AG09309 (cell line): ENCODE measurements at regions not wholly inside any gene's neighbourhood (a gene's known extent, or its start where the extent isn't known, plus 50 kb on each side); places are given as distances from the start of the nearest gene placed in this dataset.

ENCODE experiments used
- DNase-seq: peaks from one replicate; pipeline ENCODE4 v3.0.0-alpha.2; 2010; ENCODE audit warnings: low read depth
- H3K4me3 ChIP-seq: 2 replicates; pipeline ENCODE4 v1.5.1; 2011; ENCODE audit warnings: mild to moderate bottlenecking, low read depth, low read length, moderate library complexity; ENCODE audit not compliant: control insufficient read depth
- TF ChIP-seq, protein P1 (sequence below): IDR thresholded peaks from 2 replicates; pipeline ENCODE4 v1.5.1; 2011; ENCODE audit warnings: mild to moderate bottlenecking, low read depth, low read length, inconsistent platforms; ENCODE audit not compliant: insufficient read depth, control insufficient read depth; ENCODE audit errors: missing control alignments

DNA sequence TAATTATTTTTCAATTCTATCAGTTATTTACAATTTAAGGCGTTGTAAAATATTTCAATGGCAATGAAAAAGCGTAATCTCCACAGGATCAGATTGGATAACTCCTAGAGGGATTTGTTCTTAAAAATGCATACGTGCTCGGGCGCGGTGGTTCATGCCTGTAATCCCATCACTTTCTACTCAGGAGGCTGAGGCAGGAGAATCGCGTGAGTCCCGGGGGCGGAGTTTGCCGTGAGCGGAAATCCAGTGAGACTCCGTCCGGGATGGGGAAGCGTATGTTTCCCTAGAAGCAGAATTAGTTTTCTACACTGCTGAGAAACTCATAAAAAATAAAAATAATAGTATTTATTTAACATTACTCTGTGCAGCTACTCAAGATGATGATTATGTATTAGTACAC, 917.8 kb upstream of the PCDH20 start:
- H3K4me3 ChIP-seq = no peak overlapping the region
- DNase-seq = no peak
- TF ChIP-seq, protein P1, sequence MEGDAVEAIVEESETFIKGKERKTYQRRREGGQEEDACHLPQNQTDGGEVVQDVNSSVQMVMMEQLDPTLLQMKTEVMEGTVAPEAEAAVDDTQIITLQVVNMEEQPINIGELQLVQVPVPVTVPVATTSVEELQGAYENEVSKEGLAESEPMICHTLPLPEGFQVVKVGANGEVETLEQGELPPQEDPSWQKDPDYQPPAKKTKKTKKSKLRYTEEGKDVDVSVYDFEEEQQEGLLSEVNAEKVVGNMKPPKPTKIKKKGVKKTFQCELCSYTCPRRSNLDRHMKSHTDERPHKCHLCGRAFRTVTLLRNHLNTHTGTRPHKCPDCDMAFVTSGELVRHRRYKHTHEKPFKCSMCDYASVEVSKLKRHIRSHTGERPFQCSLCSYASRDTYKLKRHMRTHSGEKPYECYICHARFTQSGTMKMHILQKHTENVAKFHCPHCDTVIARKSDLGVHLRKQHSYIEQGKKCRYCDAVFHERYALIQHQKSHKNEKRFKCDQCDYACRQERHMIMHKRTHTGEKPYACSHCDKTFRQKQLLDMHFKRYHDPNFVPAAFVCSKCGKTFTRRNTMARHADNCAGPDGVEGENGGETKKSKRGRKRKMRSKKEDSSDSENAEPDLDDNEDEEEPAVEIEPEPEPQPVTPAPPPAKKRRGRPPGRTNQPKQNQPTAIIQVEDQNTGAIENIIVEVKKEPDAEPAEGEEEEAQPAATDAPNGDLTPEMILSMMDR = no peak

- no peak overlapping the region for H3K4me3 ChIP-seq
- no peak for DNase-seq
- TF ChIP-seq, protein P1 = no peak
Observed at GRCh38 chr13:62331384-62331783, 915.7 kb upstream of the PCDH20 start.

DNA sequence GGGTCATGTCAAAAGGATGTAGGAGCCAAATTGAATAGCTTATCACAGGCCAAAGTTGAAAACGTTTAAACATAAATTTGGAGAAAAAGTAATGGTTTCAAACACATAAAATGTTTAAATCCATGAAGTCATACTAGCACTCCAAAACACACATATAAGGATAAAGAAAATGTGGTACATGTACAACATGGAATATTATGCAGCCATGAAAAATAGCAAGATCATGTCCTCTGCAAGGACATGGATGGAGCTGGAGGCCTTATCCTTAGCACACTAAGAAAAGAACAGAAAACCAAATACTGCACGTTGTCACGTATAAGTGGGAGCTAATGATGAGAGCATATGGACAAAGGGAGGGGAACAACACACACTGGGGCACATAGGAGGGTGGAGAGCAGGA, 911.7 kb upstream of the PCDH20 start:
- no peak overlapping the region for H3K4me3 ChIP-seq
- DNase-seq = no peak
- TF ChIP-seq, protein P1 = no peak

GRCh38 chr13:62324842-62325241, 909.2 kb upstream of the PCDH20 start:
- TF ChIP-seq, protein P1 = no peak
- no peak overlapping the region for H3K4me3 ChIP-seq
- DNase-seq = no peak

DNA sequence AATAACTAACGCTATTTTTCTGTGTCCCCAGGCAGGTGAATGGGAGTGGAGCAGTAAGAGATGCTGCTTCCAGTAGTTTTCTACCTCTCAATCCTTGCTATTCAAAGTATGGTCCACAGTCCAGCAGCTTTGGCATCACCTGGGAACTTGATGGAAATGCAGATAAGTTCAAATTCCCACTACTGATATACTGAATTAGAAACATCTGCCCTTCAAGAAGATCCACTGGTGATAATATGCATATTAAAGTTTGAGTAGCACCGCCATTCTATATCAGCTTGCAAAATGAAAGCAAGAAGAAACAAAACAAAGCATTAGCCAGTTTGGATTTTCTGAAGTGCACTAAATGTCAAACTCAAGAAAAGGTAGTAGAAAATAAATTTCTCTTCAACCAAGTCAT, 906.2 kb upstream of the PCDH20 start:
- no peak overlapping the region for H3K4me3 ChIP-seq
- no peak for DNase-seq
- TF ChIP-seq, protein P1 = no peak

DNA sequence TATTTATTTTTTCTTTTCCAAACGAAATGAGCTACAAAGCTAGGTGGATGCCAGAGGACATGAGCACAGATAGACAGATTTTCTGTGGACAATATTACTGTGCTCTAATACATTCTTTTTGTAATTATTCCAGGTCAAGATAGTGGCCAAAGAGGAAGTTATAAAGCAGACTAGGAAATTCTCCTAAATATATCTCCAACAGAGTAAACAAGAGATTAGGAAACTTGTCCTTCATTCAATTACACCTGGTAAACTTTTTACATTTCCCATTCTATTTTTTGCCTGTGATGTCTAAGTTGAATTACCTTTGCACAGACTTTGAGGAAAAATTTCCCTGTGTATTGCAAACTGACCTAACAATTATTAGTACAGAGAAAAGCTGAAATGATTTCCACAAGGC, 905.5 kb upstream of the PCDH20 start:
- no peak for DNase-seq
- TF ChIP-seq, protein P1 = no peak
- H3K4me3 ChIP-seq = no peak overlapping the region

- TF ChIP-seq, protein P1 = no peak
- no peak overlapping the region for H3K4me3 ChIP-seq
- no peak for DNase-seq
Observed at GRCh38 chr13:62320129-62321108, 904.8 kb upstream of the PCDH20 start.
